MM.1S (cell line): ENCODE measurements at regions not wholly inside any gene's neighbourhood (a gene's known extent, or its start where the extent isn't known, plus 50 kb on each side); places are given as distances from the start of the nearest gene placed in this dataset.

Source experiments
- DNase-seq: peaks from one replicate; pipeline ENCODE4 v3.0.0-alpha.2; 2015
- H2AFZ ChIP-seq: fragments of 300-600 bp; sonication (generic); 2 replicates; pipeline ENCODE4 v1.6.0; 2016; ENCODE audit warnings: antibody characterized with exemption, low read length
- H3F3A ChIP-seq: fragments of 300-600 bp; sonication (generic); 2 replicates; pipeline ENCODE4 v1.6.1; 2016; ENCODE audit warnings: mild to moderate bottlenecking, antibody characterized with exemption, low read length, moderate library complexity, mixed read lengths; ENCODE audit not compliant: insufficient read depth
- H3K27ac ChIP-seq: fragments of 300-600 bp; sonication (generic); 2 replicates; pipeline ENCODE4 v1.5.1; 2016; ENCODE audit warnings: mild to moderate bottlenecking, low read length
- H3K27me3 ChIP-seq: fragments of 300-600 bp; sonication (generic); replicated peaks from 2 replicates; pipeline ENCODE4 v1.6.0; 2016; ENCODE audit warnings: low read length; ENCODE audit not compliant: insufficient read depth
- H3K36me3 ChIP-seq: fragments of 300-600 bp; sonication (generic); replicated peaks from 2 replicates; pipeline ENCODE4 v1.6.1; 2016; ENCODE audit warnings: mild to moderate bottlenecking, low read length, mixed read lengths; ENCODE audit not compliant: insufficient read depth
- H3K4me1 ChIP-seq: fragments of 300-600 bp; sonication (generic); 2 replicates; pipeline ENCODE4 v1.6.1; 2016; ENCODE audit warnings: low read length, mixed read lengths
- H3K4me2 ChIP-seq: fragments of 300-600 bp; sonication (generic); 2 replicates; pipeline ENCODE4 v1.6.0; 2016; ENCODE audit warnings: low read depth, low read length
- H3K4me3 ChIP-seq: fragments of 300-600 bp; sonication (generic); 2 replicates; pipeline ENCODE4 v1.5.1; 2016; ENCODE audit warnings: low read length, mixed read lengths
- H3K79me2 ChIP-seq: fragments of 300-600 bp; sonication (generic); 2 replicates; pipeline ENCODE4 v1.6.1; 2016; ENCODE audit warnings: mixed run types, low read length, mixed read lengths
- H3K9ac ChIP-seq: fragments of 300-600 bp; sonication (generic); 2 replicates; pipeline ENCODE4 v1.6.1; 2016; ENCODE audit warnings: low read length, mixed read lengths
- H3K9me2 ChIP-seq: fragments of 300-600 bp; sonication (generic); replicated peaks from 2 replicates; pipeline ENCODE4 v1.6.1; 2016; ENCODE audit warnings: mild to moderate bottlenecking, low read length, mixed read lengths; ENCODE audit not compliant: insufficient read depth
- H3K9me3 ChIP-seq: fragments of 300-600 bp; sonication (generic); replicated peaks from 2 replicates; pipeline ENCODE4 v1.6.1; 2016; ENCODE audit warnings: mild to moderate bottlenecking, low read length, mixed read lengths; ENCODE audit not compliant: insufficient read depth
- H4K20me1 ChIP-seq: fragments of 300-600 bp; sonication (generic); 2 replicates; pipeline ENCODE4 v1.6.1; 2016; ENCODE audit warnings: mild to moderate bottlenecking, low read length, moderate library complexity, mixed read lengths; ENCODE audit not compliant: insufficient read depth
- CTCF ChIP-seq: fragments of 300-600 bp; sonication (generic); IDR thresholded peaks from 2 replicates; pipeline ENCODE4 v1.5.1; 2016; ENCODE audit warnings: antibody characterized with exemption, low read length, mixed read lengths
- EZH2 ChIP-seq: fragments of 300-600 bp; sonication (generic); optimal IDR thresholded peaks from 2 replicates; pipeline ENCODE3; 2017; ENCODE audit warnings: low read depth, mild to moderate bottlenecking, antibody characterized with exemption, low read length, mixed read lengths
- EZH2phosphoT487 ChIP-seq: fragments of 300-600 bp; sonication (generic); IDR thresholded peaks from 2 replicates; pipeline ENCODE4 v1.6.1; 2018; ENCODE audit warnings: antibody characterized with exemption, low read length

- H3K4me2 ChIP-seq: no peak overlapping the region
These were observed 117.7 kb upstream of the C1orf174 start for GRCh38 chr1:4017636-4018365.

GRCh38 chr1:4018466-4019146 lies 118.5 kb upstream of the C1orf174 start:
- H3K9ac ChIP-seq: no peak overlapping the region
- H3K27ac ChIP-seq: no peak overlapping the region
- no peaks in the 10 kb centered on the region for H3K9me3 ChIP-seq

More at GRCh38 chr1:4017636-4018365, 117.7 kb upstream of the C1orf174 start:
- DNase-seq: no peak
- Histone ChIP-seq H3K27ac (no peak overlapping the region), H3K9me2 (no peaks in the 10 kb centered on the region), H3K9me3 (no peaks in the 10 kb centered on the region), H3K9ac (no peak overlapping the region), H3F3A (no peaks in the 10 kb centered on the region), H2AFZ (no peak overlapping the region), H3K79me2 (no peaks in the 10 kb centered on the region), H3K4me3 (no peak overlapping the region), H4K20me1 (no peaks in the 10 kb centered on the region), H3K4me1 (no peaks in the 10 kb centered on the region), H3K27me3 (peaks cover 91% of the 10 kb centered on the region), H3K36me3 (no peaks in the 10 kb centered on the region)
- TF ChIP-seq EZH2phosphoT487 (no peak), EZH2 (no peak), CTCF (no peak)

GRCh38 chr1:4019147-4019521 lies 119.1 kb upstream of the C1orf174 start:
- Histone ChIP-seq H4K20me1 (no peaks in the 10 kb centered on the region), H3K9me2 (no peaks in the 10 kb centered on the region), H3K79me2 (no peaks in the 10 kb centered on the region), H3F3A (no peaks in the 10 kb centered on the region), H3K27ac (no peak overlapping the region), H3K4me2 (no peak overlapping the region), H3K4me3 (no peak overlapping the region), H3K9ac (no peak overlapping the region), H3K36me3 (no peaks in the 10 kb centered on the region), H2AFZ (no peak overlapping the region), H3K9me3 (no peaks in the 10 kb centered on the region), H3K27me3 (peaks cover 92% of the 10 kb centered on the region), H3K4me1 (no peaks in the 10 kb centered on the region)
- TF ChIP-seq EZH2: no peak
- TF ChIP-seq EZH2phosphoT487: no peak
- no peak for TF ChIP-seq CTCF
- no peak for DNase-seq

More at GRCh38 chr1:4018466-4019146, 118.5 kb upstream of the C1orf174 start:
- Histone ChIP-seq H3K4me3 (no peak overlapping the region), H3K27me3 (peaks cover 91% of the 10 kb centered on the region), H3K4me1 (no peaks in the 10 kb centered on the region), H3K9me2 (no peaks in the 10 kb centered on the region), H3K79me2 (no peaks in the 10 kb centered on the region), H4K20me1 (no peaks in the 10 kb centered on the region), H2AFZ (no peak overlapping the region), H3K36me3 (no peaks in the 10 kb centered on the region), H3K4me2 (no peak overlapping the region), H3F3A (no peaks in the 10 kb centered on the region)
- TF ChIP-seq EZH2: no peak
- TF ChIP-seq EZH2phosphoT487: no peak
- TF ChIP-seq CTCF: no peak
- DNase-seq: no peak
